ENCODE measurements at regions not wholly inside any gene's neighbourhood (a gene's known extent, or its start where the extent isn't known, plus 50 kb on each side); places are given as distances from the start of the nearest gene placed in this dataset.

DNA sequence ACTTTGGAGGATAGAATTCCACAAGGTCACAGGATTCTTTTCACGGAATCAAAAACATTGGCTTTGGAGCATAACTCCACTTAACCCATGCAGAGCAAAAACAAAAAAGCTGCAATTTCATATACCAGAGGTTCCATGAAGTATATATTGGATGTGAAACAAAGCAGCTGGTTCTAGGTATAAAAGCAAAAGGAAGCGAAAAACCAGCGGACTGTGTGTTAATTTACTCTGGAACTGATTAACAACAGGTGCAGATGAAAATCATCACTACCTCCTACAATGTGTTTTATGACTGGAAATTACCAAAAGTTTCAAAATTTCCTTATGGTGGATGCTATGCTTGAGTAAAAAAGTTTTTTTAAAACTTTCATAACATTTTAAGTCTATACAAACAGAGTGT is 54.4 kb upstream of the LINC00305 start:
- no peak for FAIRE-seq
- TF ChIP-seq, protein P1, sequence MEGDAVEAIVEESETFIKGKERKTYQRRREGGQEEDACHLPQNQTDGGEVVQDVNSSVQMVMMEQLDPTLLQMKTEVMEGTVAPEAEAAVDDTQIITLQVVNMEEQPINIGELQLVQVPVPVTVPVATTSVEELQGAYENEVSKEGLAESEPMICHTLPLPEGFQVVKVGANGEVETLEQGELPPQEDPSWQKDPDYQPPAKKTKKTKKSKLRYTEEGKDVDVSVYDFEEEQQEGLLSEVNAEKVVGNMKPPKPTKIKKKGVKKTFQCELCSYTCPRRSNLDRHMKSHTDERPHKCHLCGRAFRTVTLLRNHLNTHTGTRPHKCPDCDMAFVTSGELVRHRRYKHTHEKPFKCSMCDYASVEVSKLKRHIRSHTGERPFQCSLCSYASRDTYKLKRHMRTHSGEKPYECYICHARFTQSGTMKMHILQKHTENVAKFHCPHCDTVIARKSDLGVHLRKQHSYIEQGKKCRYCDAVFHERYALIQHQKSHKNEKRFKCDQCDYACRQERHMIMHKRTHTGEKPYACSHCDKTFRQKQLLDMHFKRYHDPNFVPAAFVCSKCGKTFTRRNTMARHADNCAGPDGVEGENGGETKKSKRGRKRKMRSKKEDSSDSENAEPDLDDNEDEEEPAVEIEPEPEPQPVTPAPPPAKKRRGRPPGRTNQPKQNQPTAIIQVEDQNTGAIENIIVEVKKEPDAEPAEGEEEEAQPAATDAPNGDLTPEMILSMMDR (IDR thresholded peaks at IDR 0.05; ENCODE audit: insufficient read depth, low read length, severe bottlenecking): no peak
- Histone ChIP-seq H3K36me3 (ENCODE audit: control insufficient read depth, insufficient read depth, low read length) (no peaks in the 10 kb centered on the region), H3K27me3 (ENCODE audit: control insufficient read depth, insufficient read depth, low read length) (no peaks in the 10 kb centered on the region), H3K4me3 (ENCODE audit: low read depth, low read length) (no peak overlapping the region)
- DNase-seq (ENCODE audit: low read depth): no peak

DNA sequence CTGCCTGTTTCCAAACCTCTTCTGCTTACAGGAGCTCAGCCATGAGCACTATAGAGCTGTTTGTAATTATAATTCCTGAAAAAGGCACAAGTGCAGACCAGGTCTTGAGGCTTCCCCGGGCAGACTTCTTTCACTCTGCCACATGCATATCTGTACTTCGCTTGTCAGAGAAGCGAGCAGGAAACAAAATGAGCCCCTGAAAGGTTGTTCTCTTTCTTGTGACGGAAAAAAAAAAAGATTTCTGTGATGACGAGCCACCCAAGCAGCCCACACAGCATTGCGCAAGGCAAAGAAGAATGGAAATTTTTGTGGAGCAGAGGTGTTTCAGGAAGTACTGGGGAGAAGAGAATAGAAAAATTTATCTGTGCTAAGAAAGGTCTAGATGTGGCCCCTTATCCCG is 54.0 kb upstream of the LINC00305 start:
- H3K27me3 ChIP-seq (ENCODE audit: control insufficient read depth, insufficient read depth, low read length): no peaks in the 10 kb centered on the region
- H3K4me3 ChIP-seq (ENCODE audit: low read depth, low read length): no peak overlapping the region
- DNase-seq (ENCODE audit: low read depth): peak; percentile 23
- no peaks in the 10 kb centered on the region for H3K36me3 ChIP-seq (ENCODE audit: control insufficient read depth, insufficient read depth, low read length)
- no peak for FAIRE-seq
- TF ChIP-seq, protein P1 (IDR thresholded peaks at IDR 0.05; ENCODE audit: insufficient read depth, low read length, severe bottlenecking): no peak

DNA sequence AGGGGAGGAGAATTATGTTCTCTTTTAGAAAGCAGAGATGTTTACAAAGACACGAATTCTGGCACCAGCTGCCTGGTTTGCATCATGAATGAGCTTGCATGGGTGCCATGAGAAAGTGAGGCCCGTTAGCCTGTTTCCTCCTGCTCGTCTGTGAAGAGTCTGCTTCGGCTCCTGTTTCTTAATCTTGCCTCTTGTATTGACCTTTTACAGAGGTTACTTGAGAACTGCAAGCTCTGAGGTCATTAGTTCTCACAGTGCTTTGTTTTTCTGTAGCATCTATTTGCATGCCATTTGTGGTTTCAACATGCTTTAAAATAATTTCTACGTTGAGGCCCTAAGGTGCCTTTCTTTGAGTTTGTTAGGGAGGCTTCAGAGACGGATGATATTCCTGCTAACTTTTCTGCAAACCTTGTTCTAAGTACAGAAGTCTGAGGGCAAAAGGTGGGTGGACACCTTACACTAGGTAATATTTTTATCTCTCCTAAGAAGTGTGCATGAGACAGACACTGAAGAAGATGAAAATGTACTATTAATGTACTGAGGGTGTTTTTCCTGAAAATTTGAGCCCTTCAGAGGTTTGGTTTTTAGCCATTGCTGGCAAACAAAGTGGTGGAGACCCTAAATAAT is 53.4 kb upstream of the LINC00305 start:
- no peak overlapping the region for H3K4me3 ChIP-seq (ENCODE audit: low read depth, low read length)
- DNase-seq (ENCODE audit: low read depth) (no peak), FAIRE-seq (no peak)
- H3K36me3 ChIP-seq (ENCODE audit: control insufficient read depth, insufficient read depth, low read length): no peaks in the 10 kb centered on the region
- H3K27me3 ChIP-seq (ENCODE audit: control insufficient read depth, insufficient read depth, low read length): no peaks in the 10 kb centered on the region
- TF ChIP-seq, protein P1 (IDR thresholded peaks at IDR 0.05; ENCODE audit: insufficient read depth, low read length, severe bottlenecking): no peak

DNA sequence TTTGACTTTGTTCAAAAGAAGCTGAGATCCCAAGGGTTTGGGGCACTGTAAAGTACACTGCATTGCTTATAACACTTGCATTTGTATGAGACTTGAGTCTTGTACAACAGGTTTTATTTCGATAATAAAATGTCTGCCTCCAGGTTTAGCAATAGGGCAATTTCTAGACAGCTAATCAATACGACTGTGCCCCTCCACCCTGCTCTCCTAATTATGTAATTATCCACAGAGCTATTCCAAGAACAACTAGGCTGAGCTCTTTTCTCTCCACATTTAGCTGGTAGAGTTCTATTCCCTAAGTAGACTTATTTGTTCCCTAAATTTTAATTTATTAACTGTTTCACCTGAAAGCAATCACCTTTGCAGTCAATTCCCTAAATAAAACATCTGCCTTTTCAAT is 52.9 kb upstream of the LINC00305 start:
- H3K36me3 ChIP-seq (ENCODE audit: control insufficient read depth, insufficient read depth, low read length): no peaks in the 10 kb centered on the region
- H3K27me3 ChIP-seq (ENCODE audit: control insufficient read depth, insufficient read depth, low read length): no peaks in the 10 kb centered on the region
- FAIRE-seq (no peak), DNase-seq (ENCODE audit: low read depth) (no peak)
- no peak overlapping the region for H3K4me3 ChIP-seq (ENCODE audit: low read depth, low read length)
- TF ChIP-seq, protein P1 (IDR thresholded peaks at IDR 0.05; ENCODE audit: insufficient read depth, low read length, severe bottlenecking): no peak

DNA sequence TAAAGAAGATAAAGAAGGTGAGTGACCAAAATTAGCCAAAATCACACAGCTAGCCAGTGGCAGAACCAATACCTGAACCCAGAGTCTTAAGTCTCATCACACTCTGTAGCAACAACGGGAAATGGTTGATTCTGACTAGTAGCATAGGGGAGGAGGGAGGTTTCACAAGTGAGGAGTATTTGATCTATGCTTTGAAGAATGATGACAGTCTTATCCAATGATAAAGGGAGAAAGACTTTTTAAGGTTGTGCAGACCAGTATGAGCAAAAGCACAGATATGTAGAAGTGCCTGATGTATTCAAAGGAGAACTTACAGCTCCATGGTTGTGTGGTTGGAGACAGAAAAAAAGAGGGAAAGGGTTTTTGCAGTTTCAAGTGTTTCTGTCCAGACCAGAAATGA is 50.7 kb upstream of the LINC00305 start:
- FAIRE-seq (no peak), DNase-seq (ENCODE audit: low read depth) (no peak)
- H3K27me3 ChIP-seq (ENCODE audit: control insufficient read depth, insufficient read depth, low read length): no peaks in the 10 kb centered on the region
- no peaks in the 10 kb centered on the region for H3K36me3 ChIP-seq (ENCODE audit: control insufficient read depth, insufficient read depth, low read length)
- H3K4me3 ChIP-seq (ENCODE audit: low read depth, low read length): no peak overlapping the region
- TF ChIP-seq, protein P1 (IDR thresholded peaks at IDR 0.05; ENCODE audit: insufficient read depth, low read length, severe bottlenecking): no peak

All from bronchial epithelial cell (primary cell).